IPS-20b (cell line): ENCODE measurements at regions not wholly inside any gene's neighbourhood (a gene's known extent, or its start where the extent isn't known, plus 50 kb on each side); places are given as distances from the start of the nearest gene placed in this dataset.
"Not testable (repeated sequence)": the region's sequence is repeated elsewhere in the genome, so short reads cannot be mapped to it uniquely, and the experiment has no call there.

Experiments used
- H3K27ac ChIP-seq: one replicate; pipeline ENCODE4 v1.5.1; 2013; ENCODE audit warnings: low read length
- H3K27me3 ChIP-seq: 2 replicates; pipeline ENCODE4 v1.6.1; 2013; ENCODE audit warnings: mild to moderate bottlenecking, low read length, inconsistent platforms; ENCODE audit not compliant: insufficient read depth
- H3K36me3 ChIP-seq: 2 replicates; pipeline ENCODE4 v1.6.1; 2013; ENCODE audit warnings: low read depth, mild to moderate bottlenecking, inconsistent platforms, low read length, moderate library complexity; ENCODE audit not compliant: insufficient read depth
- H3K4me1 ChIP-seq: 2 replicates; pipeline ENCODE4 v1.6.1; 2013; ENCODE audit warnings: mild to moderate bottlenecking, control low read depth, inconsistent platforms, low read length, moderate library complexity; ENCODE audit not compliant: insufficient read depth
- H3K4me3 ChIP-seq: 2 replicates; pipeline ENCODE4 v1.5.1; 2013; ENCODE audit warnings: mild to moderate bottlenecking, low read length, inconsistent platforms
- H3K9ac ChIP-seq: 2 replicates; pipeline ENCODE4 v1.6.1; 2013; ENCODE audit warnings: low read depth, mild to moderate bottlenecking, inconsistent platforms, low read length, moderate library complexity
- H3K9me3 ChIP-seq: 2 replicates; pipeline ENCODE4 v1.6.1; 2013; ENCODE audit warnings: mild to moderate bottlenecking, low read depth, low read length, inconsistent platforms; ENCODE audit not compliant: insufficient read depth

DNA sequence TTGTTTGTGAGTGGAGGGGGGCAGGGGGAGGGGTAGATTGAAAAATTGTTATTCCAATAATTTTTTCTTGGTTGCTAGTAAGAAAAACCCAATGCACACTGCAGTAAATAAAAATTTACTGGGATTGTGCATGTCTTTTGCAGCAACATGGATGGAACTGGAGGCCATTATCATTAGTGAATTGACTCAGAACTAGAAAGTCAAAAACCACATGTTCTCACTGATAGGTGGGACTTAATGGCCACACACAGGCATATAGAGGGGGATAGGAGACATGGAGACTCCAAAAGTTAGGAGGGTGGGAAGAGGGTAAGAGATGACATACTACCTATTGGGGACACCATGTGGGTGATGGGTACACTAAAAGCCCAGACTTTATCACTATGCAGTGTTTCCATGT is 67.2 kb downstream of the BUB3 start:
- Histone ChIP-seq H3K27me3 (no peaks in the 10 kb centered on the region), H3K9ac (no peak overlapping the region), H3K4me3 (no peak overlapping the region), H3K9me3 (no peaks in the 10 kb centered on the region), H3K36me3 (no peaks in the 10 kb centered on the region), H3K4me1 (peaks cover 4% of the 10 kb centered on the region; the same call in 1 of the 2 replicates), H3K27ac (no peak overlapping the region)

GRCh38 chr10:123222832-123223231 is 68.6 kb downstream of the BUB3 start:
- no peaks in the 10 kb centered on the region for H3K9me3 ChIP-seq
- H3K4me3 ChIP-seq: no peak overlapping the region
- no peaks in the 10 kb centered on the region for H3K27me3 ChIP-seq

DNA sequence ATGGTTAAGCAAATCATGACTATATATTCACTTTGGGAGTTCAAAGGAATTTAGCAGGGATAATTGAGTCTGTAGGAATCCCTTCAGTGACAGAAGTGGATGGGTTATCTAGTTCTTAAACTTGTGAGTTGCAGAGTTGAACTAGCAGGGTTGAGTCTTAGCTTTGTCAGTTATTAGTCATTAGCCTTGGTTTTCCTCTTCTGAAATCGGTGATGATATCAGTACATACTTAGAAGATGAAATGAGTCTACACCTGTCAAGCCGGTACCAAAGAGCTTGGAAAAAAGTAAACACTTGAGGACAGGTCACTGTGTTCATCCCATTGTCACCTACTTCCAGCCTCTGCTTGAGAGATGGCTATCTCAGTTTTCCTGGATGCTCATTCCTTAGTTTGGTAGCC is 73.5 kb downstream of the BUB3 start:
- Histone ChIP-seq H3K36me3 (no peaks in the 10 kb centered on the region), H3K4me1 (no peaks in the 10 kb centered on the region), H3K27ac (no peak overlapping the region), H3K4me3 (no peak overlapping the region), H3K9ac (no peak overlapping the region), H3K9me3 (no peaks in the 10 kb centered on the region), H3K27me3 (no peaks in the 10 kb centered on the region)

More at GRCh38 chr10:123222832-123223231, 68.6 kb downstream of the BUB3 start:
- Histone ChIP-seq H3K9ac (no peak overlapping the region), H3K36me3 (no peaks in the 10 kb centered on the region), H3K27ac (no peak overlapping the region), H3K4me1 (no peaks in the 10 kb centered on the region)

GRCh38 chr10:123229927-123230630 is 75.9 kb downstream of the BUB3 start:
- no peak overlapping the region for H3K9ac ChIP-seq
- H3K27me3 ChIP-seq: no peaks in the 10 kb centered on the region
- no peak overlapping the region for H3K4me3 ChIP-seq
- no peaks in the 10 kb centered on the region for H3K4me1 ChIP-seq
- H3K27ac ChIP-seq: no peak overlapping the region
- H3K36me3 ChIP-seq: no peaks in the 10 kb centered on the region
- H3K9me3 ChIP-seq: no peaks in the 10 kb centered on the region

DNA sequence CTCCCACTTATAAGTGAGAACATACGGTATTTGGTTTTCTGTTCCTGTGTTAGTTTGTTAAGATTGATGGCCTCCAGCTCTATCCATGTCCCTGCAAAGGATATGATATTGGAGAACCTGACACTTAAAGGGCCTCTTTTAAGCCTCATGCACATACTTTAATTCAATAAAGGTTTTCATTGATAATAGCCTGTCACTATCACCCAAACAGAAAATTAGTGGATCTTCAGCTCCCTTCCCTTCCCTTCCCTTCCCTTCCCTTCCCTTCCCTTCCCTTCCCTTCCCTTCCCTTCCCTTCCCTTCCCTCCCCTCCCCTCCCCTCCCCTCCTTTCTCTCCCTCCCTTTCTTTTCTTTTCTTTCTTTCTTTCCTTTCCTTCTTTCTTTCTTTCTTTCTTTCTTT is 78.7 kb downstream of the BUB3 start:
- not testable (repeated sequence) for H3K36me3 ChIP-seq, H3K27me3 ChIP-seq, H3K4me1 ChIP-seq, H3K9ac ChIP-seq, H3K9me3 ChIP-seq, H3K27ac ChIP-seq, H3K4me3 ChIP-seq

GRCh38 chr10:123235014-123235413 is 80.8 kb downstream of the BUB3 start:
- not testable (repeated sequence) for H3K9ac ChIP-seq, H3K4me1 ChIP-seq, H3K27me3 ChIP-seq, H3K4me3 ChIP-seq, H3K9me3 ChIP-seq, H3K36me3 ChIP-seq, H3K27ac ChIP-seq

DNA sequence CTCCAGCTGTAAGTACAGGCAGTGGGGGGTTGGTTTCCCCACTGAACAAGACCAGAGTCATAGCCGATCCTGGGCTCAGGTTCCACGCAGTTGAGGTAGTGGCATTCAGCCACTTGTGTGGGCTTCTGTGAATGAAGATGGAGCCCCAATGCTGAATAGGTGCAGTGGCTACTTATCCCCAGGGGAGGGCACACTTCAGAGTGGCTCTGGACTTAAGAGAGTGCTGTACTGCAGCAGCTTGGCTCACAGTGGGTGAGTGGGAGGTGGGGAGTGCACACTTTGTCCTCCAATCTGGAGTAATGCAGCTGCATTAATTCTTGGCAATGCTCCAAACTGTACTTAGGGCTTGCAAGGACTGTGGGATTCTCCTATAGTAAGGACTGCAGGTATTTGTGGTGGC is 81.9 kb downstream of the BUB3 start:
- no peaks in the 10 kb centered on the region for H3K4me1 ChIP-seq
- H3K27ac ChIP-seq: no peak overlapping the region

DNA sequence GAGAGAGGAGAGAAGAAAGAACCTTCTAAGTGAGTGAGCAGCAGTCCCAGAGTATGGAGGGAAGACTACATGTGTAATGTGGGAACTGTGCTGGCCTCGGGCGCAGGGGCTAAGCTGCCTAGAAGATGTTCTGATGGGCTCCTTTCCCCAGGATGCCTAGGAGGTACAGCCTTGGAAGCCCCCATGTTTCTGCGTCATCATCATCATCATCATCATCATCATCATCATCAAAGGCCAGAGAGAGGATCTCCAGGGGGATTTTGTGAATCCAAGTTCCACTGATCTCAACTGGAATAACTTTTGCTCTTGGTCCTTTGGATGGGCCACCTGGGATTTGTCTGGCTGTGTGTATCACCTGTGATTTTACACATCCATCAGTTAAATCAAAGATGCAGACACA is 86.0 kb downstream of the BUB3 start:
- Histone ChIP-seq H3K27ac (no peak overlapping the region), H3K27me3 (no peaks in the 10 kb centered on the region), H3K9me3 (no peaks in the 10 kb centered on the region), H3K9ac (no peak overlapping the region), H3K4me3 (no peak overlapping the region), H3K4me1 (no peaks in the 10 kb centered on the region), H3K36me3 (no peaks in the 10 kb centered on the region)

More for the DNA sequence above, 81.9 kb downstream of the BUB3 start:
- Histone ChIP-seq H3K4me3 (no peak overlapping the region), H3K9me3 (no peaks in the 10 kb centered on the region), H3K27me3 (no peaks in the 10 kb centered on the region), H3K9ac (no peak overlapping the region), H3K36me3 (no peaks in the 10 kb centered on the region)

DNA sequence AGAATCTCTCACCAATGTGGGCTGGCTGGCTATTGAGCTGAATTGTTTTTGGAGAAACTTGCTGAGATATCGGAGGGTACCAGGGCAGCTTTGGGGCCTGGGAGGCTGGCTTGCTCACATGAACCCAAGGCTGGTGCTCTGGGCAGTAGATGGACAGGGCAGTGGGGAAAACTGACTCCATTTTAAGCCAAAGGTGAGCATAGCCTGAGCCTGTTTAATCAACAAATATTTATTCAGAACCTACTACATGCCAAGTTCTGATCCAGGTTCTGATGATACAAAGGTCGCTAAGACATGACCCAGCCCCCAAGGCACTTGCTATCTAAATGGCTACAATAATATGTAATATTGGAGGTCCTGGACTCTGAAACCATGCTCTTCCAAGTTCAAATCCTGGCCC is 86.6 kb downstream of the BUB3 start:
- H3K9ac ChIP-seq: no peak overlapping the region
- no peak overlapping the region for H3K27ac ChIP-seq
- no peaks in the 10 kb centered on the region for H3K36me3 ChIP-seq
- no peaks in the 10 kb centered on the region for H3K9me3 ChIP-seq
- no peaks in the 10 kb centered on the region for H3K4me1 ChIP-seq
- H3K4me3 ChIP-seq: no peak overlapping the region
- no peaks in the 10 kb centered on the region for H3K27me3 ChIP-seq

DNA sequence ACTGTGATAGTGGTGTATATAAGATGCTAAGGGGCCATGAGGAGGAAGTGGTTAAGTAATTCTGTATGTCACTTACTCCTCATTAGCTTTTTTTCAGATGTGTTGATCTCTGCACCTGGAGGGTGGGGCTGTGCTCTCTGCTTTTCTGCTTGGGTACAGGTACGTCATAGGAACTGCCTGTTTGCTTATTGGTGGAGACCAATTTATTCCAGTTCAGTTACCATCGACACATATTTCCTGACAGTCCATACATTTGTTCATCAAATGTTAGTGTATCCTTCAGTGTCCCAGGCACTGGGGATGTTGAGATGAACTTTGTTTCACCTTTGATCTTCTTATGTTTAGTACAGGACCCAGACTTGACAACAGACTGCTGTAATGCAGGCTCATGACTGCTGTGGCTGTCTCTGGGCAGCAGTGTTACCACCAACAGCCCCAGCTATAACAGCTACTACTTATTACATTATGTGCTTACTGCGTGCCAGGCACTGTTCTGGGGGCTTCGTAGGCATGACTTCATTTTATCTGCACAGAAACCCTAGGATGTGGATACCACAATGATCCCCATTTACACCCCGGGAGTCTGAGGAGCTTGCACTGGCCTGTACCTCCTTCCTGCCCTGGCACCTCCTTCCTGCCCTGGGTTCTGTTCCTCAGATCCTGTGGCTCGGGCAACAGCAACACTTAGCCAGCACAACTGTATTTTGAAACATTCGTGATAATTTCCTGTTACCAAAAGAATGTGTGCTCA is 87.4 kb downstream of the BUB3 start:
- no peaks in the 10 kb centered on the region for H3K36me3 ChIP-seq
- no peak overlapping the region for H3K27ac ChIP-seq
- no peaks in the 10 kb centered on the region for H3K27me3 ChIP-seq
- no peak overlapping the region for H3K4me3 ChIP-seq
- no peaks in the 10 kb centered on the region for H3K9me3 ChIP-seq
- H3K4me1 ChIP-seq: no peaks in the 10 kb centered on the region
- H3K9ac ChIP-seq: no peak overlapping the region

- no peak overlapping the region for H3K4me3 ChIP-seq
- H3K4me1 ChIP-seq: no peaks in the 10 kb centered on the region
- no peak overlapping the region for H3K9ac ChIP-seq
- no peak overlapping the region for H3K27ac ChIP-seq
- H3K9me3 ChIP-seq: no peaks in the 10 kb centered on the region
- H3K27me3 ChIP-seq: no peaks in the 10 kb centered on the region
- no peaks in the 10 kb centered on the region for H3K36me3 ChIP-seq
Observed at GRCh38 chr10:123244747-123245146, 90.5 kb downstream of the BUB3 start.

- Histone ChIP-seq H3K4me3 (no peak overlapping the region), H3K9me3 (no peaks in the 10 kb centered on the region), H3K9ac (no peak overlapping the region), H3K36me3 (no peaks in the 10 kb centered on the region), H3K27me3 (no peaks in the 10 kb centered on the region), H3K27ac (no peak overlapping the region), H3K4me1 (no peaks in the 10 kb centered on the region; the same call in 1 of the 2 replicates)
Observed at GRCh38 chr10:123245264-123245663, 91.1 kb downstream of the BUB3 start.
